Prostate gland (tissue), 2 donors: ENCODE measurements at regions not wholly inside any gene's neighbourhood (a gene's known extent, or its start where the extent isn't known, plus 50 kb on each side); places are given as distances from the start of the nearest gene placed in this dataset.

ENCODE experiments used
- DNase-seq: peaks from one replicate; pipeline ENCODE4 v3.0.0-alpha.2; 2019; ENCODE audit warnings: low spot score
- H3K27ac ChIP-seq, 2 donors: fragments of 200-600 bp; sonication (generic); 2 replicates each; pipeline ENCODE4 v1.5.1; 2017 to 2019
- H3K27me3 ChIP-seq: fragments of 200-600 bp; sonication (generic); replicated peaks from 2 replicates; pipeline ENCODE4 v1.5.1; 2019; ENCODE audit not compliant: insufficient read depth
- H3K36me3 ChIP-seq, 2 donors: fragments of 200-600 bp; sonication (generic); 1 replicate in 1 of 2; 2 replicates in 1 of 2; pipeline versions ENCODE4 v1.5.1 to v1.8.1; 2017 to 2019
- H3K4me1 ChIP-seq: fragments of 200-600 bp; sonication (generic); replicated peaks from 2 replicates; pipeline ENCODE4 v1.5.1; 2019
- H3K4me3 ChIP-seq, 2 donors: fragments of 200-600 bp; sonication (generic); 2 replicates each; pipeline ENCODE4 v1.5.1; 2017 to 2019
- H3K9me3 ChIP-seq: fragments of 200-600 bp; sonication (generic); 2 replicates; pipeline ENCODE4 v1.5.1; 2017
- CTCF ChIP-seq, 4 experiments: fragments of 200-600 bp in 2 of 4; fragments of 450-650 bp in 2 of 4; sonication (generic) in 2 of 4; IDR thresholded peaks; 1 replicate in 3 of 4; 2 replicates in 1 of 4; pipeline ENCODE4 v1.5.1; 2016 to 2019; ENCODE audit warnings: antibody characterized with exemption in 4 of 4, mild to moderate bottlenecking in 2 of 4, moderate library complexity in 2 of 4
- POLR2A ChIP-seq: fragments of 450-650 bp; IDR thresholded peaks from one replicate; pipeline ENCODE4 v1.6.1; 2016; ENCODE audit warnings: antibody characterized with exemption, mild to moderate bottlenecking
- POLR2AphosphoS5 ChIP-seq: sonication (generic); formaldehyde crosslinking; IDR thresholded peaks from one replicate; pipeline ENCODE4 v1.6.1; 2017; ENCODE audit warnings: antibody characterized with exemption
- WGBS: methylation state at CpG from one replicate; pipeline ENCODE4 v1.1.5; 2018; 5-methylcytosine and 5-hydroxymethylcytosine counted together
- intact Hi-C: fragments of 100-400 bp; cut with DNase I; formaldehyde crosslinking; loops from one replicate; pipeline ENCODE4 v1.14.2; 2022

DNA sequence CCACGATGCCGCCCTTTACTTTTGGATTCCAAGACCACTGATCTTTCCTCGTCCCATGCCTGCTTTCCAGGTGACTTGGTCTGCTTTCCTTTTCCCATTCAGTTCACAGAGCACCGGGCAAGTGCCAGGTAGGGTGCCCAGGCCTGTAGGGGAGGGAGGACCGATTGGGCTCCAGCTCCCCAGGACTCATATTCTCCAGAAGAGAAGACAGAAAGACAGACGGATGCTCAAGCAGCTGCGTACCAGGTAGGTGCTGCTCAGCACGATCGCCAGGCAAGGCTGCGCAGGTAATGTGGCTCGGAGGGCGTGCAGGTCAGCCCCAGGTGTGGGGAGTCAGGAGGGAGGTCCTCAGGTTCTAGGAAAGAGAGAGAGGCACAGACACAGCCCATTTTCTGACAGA lies 67.5 kb upstream of the ZNF423 start:
- Histone ChIP-seq H3K27me3 (no peaks in the 10 kb centered on the region), H3K27ac (no peak overlapping the region), H3K4me1 (no peaks in the 10 kb centered on the region), H3K36me3 (no peaks in the 10 kb centered on the region), H3K4me3 (no peak overlapping the region), H3K9me3 (no peaks in the 10 kb centered on the region)
- no peak for DNase-seq
- no peak for TF ChIP-seq CTCF (IDR thresholded peaks at IDR 0.05)
- TF ChIP-seq POLR2AphosphoS5 = no peak
- TF ChIP-seq POLR2A = no peak
- WGBS = 95% methylated on average over 12 of the region's 12 CpGs
- intact Hi-C loops = loop anchor here (2.0 kb wide), 1 partner anchor 517 kb away; no protein-coding TSS in a partner anchor

DNA sequence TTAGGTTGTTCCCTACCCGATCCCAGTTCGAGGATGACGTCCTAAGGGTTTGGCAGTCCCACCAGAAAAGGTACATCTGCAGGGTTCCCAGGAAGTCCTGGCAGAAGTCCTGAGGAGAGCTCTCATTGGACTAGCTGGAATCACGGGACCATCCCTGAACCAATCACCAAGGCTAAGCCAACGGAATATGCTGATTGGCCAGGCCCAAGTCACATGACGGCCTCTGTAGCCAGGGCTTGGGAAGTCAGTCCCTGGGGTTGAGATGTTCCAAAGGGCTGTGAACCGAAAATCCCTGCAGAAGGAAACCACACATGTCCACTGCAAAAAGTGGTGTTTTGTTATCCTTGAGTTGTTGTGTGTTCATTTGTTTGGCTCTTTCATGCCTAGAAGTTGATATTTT lies 68.2 kb upstream of the ZNF423 start:
- no peak for TF ChIP-seq POLR2AphosphoS5
- TF ChIP-seq POLR2A = no peak
- no peak for TF ChIP-seq CTCF (IDR thresholded peaks at IDR 0.05)
- no peaks in the 10 kb centered on the region for H3K27me3 ChIP-seq
- 90% methylated on average over 7 of the region's 7 CpGs for WGBS
- H3K27ac ChIP-seq = no peak overlapping the region
- no peaks in the 10 kb centered on the region for H3K4me1 ChIP-seq
- H3K4me3 ChIP-seq = no peak overlapping the region
- H3K9me3 ChIP-seq = no peaks in the 10 kb centered on the region
- no peaks in the 10 kb centered on the region for H3K36me3 ChIP-seq
- intact Hi-C loops = no loop called here
- no peak for DNase-seq

GRCh38 chr16:49926941-49927340 lies 71.0 kb upstream of the ZNF423 start:
- intact Hi-C loops = no loop called here
- TF ChIP-seq CTCF (IDR thresholded peaks at IDR 0.05) (no peak), POLR2A (no peak), POLR2AphosphoS5 (no peak)

GRCh38 chr16:49928176-49929041 lies 72.5 kb upstream of the ZNF423 start:
- intact Hi-C loops = no loop called here
- Histone ChIP-seq H3K27me3 (no peaks in the 10 kb centered on the region), H3K4me3 (no peak overlapping the region), H3K4me1 (no peaks in the 10 kb centered on the region), H3K36me3 (no peaks in the 10 kb centered on the region), H3K9me3 (no peaks in the 10 kb centered on the region), H3K27ac (no peak overlapping the region)
- TF ChIP-seq POLR2AphosphoS5 = no peak
- no peak for TF ChIP-seq CTCF (IDR thresholded peaks at IDR 0.05)
- no peak for TF ChIP-seq POLR2A
- no peak for DNase-seq
- 75% methylated on average over 16 of the region's 16 CpGs for WGBS

More at GRCh38 chr16:49926941-49927340, 71.0 kb upstream of the ZNF423 start:
- WGBS = 85% methylated on average over 2 of the region's 2 CpGs
- no peaks in the 10 kb centered on the region for H3K4me1 ChIP-seq
- no peak overlapping the region for H3K4me3 ChIP-seq
- DNase-seq = no peak
- H3K9me3 ChIP-seq = no peaks in the 10 kb centered on the region
- no peak overlapping the region for H3K27ac ChIP-seq
- no peaks in the 10 kb centered on the region for H3K27me3 ChIP-seq
- H3K36me3 ChIP-seq = no peaks in the 10 kb centered on the region

DNA sequence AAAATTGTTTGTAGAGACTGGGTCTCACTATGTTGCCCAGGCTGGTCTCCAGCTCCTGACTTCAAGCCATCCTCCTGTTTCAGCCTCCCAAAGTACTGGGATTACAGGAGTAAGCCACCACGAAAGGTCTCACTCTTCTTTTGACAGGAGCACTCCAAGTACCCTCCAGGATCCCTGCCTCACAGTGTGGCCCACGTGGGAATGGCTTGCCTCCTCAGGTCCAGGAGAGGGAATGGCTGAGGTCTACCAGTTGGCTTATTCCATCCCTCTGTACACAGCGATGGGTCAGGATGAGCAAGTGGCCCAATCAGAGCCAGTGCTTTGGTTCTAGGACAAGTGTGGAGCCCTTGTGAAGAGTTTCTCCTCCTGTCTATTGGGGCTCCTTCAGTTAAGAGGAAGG lies 73.7 kb upstream of the ZNF423 start:
- no peaks in the 10 kb centered on the region for H3K4me1 ChIP-seq
- H3K27me3 ChIP-seq = no peaks in the 10 kb centered on the region
- whole genome bisulfite sequencing = 94% methylated on average over 3 of the region's 3 CpGs
- DNase-seq = no peak
- intact Hi-C loops = no loop called here
- no peak overlapping the region for H3K4me3 ChIP-seq
- H3K27ac ChIP-seq = no peak overlapping the region
- H3K9me3 ChIP-seq = no peaks in the 10 kb centered on the region
- TF ChIP-seq POLR2A (no peak), CTCF (IDR thresholded peaks at IDR 0.05) (no peak), POLR2AphosphoS5 (no peak)
- no peaks in the 10 kb centered on the region for H3K36me3 ChIP-seq
